H9 (cell line): ENCODE measurements at regions not wholly inside any gene's neighbourhood (a gene's known extent, or its start where the extent isn't known, plus 50 kb on each side); places are given as distances from the start of the nearest gene placed in this dataset.

Experiments
- DNase-seq: peaks from one replicate; pipeline ENCODE4 v3.0.0-alpha.2; 2017
- H2AFZ ChIP-seq: one replicate; pipeline ENCODE4 v1.6.1; 2013; ENCODE audit warnings: mild to moderate bottlenecking, low read length, control low read depth, moderate library complexity
- H2AK5ac ChIP-seq: 2 replicates; pipeline ENCODE4 v1.6.1; 2013; ENCODE audit warnings: low read length, control low read depth, mixed read lengths; ENCODE audit not compliant: insufficient read length
- H2BK120ac ChIP-seq: one replicate; pipeline ENCODE4 v1.6.1; 2013; ENCODE audit warnings: low read depth, mild to moderate bottlenecking, low read length, control low read depth, inconsistent platforms; ENCODE audit not compliant: poor library complexity, severe bottlenecking
- H2BK12ac ChIP-seq: 2 replicates; pipeline ENCODE4 v1.6.1; 2013; ENCODE audit warnings: low read length, control low read depth, mixed read lengths, low read depth; ENCODE audit not compliant: insufficient read length
- H2BK15ac ChIP-seq: 2 replicates; pipeline ENCODE4 v1.6.1; 2013; ENCODE audit warnings: low read depth, low read length, control low read depth
- H2BK20ac ChIP-seq: one replicate; pipeline ENCODE4 v1.6.1; 2013; ENCODE audit warnings: low read depth, mild to moderate bottlenecking, low read length, control low read depth, inconsistent platforms; ENCODE audit not compliant: poor library complexity, severe bottlenecking
- H2BK5ac ChIP-seq: 2 replicates; pipeline ENCODE4 v1.6.1; 2013; ENCODE audit warnings: low read length, control low read depth, mixed read lengths; ENCODE audit not compliant: insufficient read length
- H3K14ac ChIP-seq: 2 replicates; pipeline ENCODE4 v1.6.1; 2013; ENCODE audit warnings: low read length, control low read depth; ENCODE audit not compliant: insufficient read depth
- H3K18ac ChIP-seq: 2 replicates; pipeline ENCODE4 v1.6.1; 2013; ENCODE audit warnings: low read depth, mild to moderate bottlenecking, mixed read lengths, low read length, control low read depth; ENCODE audit not compliant: insufficient read length
- H3K23ac ChIP-seq: 2 replicates; pipeline ENCODE4 v1.6.1; 2013; ENCODE audit warnings: low read length, control low read depth, mixed read lengths, low read depth; ENCODE audit not compliant: insufficient read length
- H3K23me2 ChIP-seq: 2 replicates; pipeline ENCODE4 v1.6.1; 2013; ENCODE audit warnings: low read depth, mild to moderate bottlenecking, mixed read lengths, low read length, control low read depth; ENCODE audit not compliant: insufficient read length, poor library complexity, severe bottlenecking
- H3K27ac ChIP-seq: 2 replicates; pipeline ENCODE4 v1.5.1; 2013; ENCODE audit warnings: low read length, control low read depth, mixed read lengths, low read depth; ENCODE audit not compliant: insufficient read length
- H3K27me3 ChIP-seq: 2 replicates; pipeline ENCODE4 v1.6.1; 2013; ENCODE audit warnings: low read length, control low read depth, inconsistent platforms; ENCODE audit not compliant: insufficient read depth
- H3K4ac ChIP-seq: 2 replicates; pipeline ENCODE4 v1.6.1; 2013; ENCODE audit warnings: low read depth, mild to moderate bottlenecking, control low read depth, inconsistent platforms, low read length, moderate library complexity
- H3K4me1 ChIP-seq: 2 replicates; pipeline ENCODE4 v1.6.1; 2013; ENCODE audit warnings: low read length, control low read depth, inconsistent platforms; ENCODE audit not compliant: insufficient read depth
- H3K4me2 ChIP-seq: 2 replicates; pipeline ENCODE4 v1.6.1; 2013; ENCODE audit warnings: low read length, control low read depth, mixed read lengths; ENCODE audit not compliant: insufficient read length, insufficient read depth
- H3K56ac ChIP-seq: 2 replicates; pipeline ENCODE4 v1.6.1; 2013; ENCODE audit warnings: low read depth, mild to moderate bottlenecking, mixed read lengths, low read length, control low read depth; ENCODE audit not compliant: insufficient read length
- H3K79me1 ChIP-seq: 2 replicates; pipeline ENCODE4 v1.6.1; 2013; ENCODE audit warnings: low read depth, mild to moderate bottlenecking, moderate library complexity, low read length, control low read depth, inconsistent platforms; ENCODE audit not compliant: insufficient read depth, poor library complexity, severe bottlenecking
- H3K79me2 ChIP-seq: 2 replicates; pipeline ENCODE4 v1.6.1; 2013; ENCODE audit warnings: low read length, control low read depth, inconsistent platforms; ENCODE audit not compliant: insufficient read depth
- H3K9ac ChIP-seq: 2 replicates; pipeline ENCODE4 v1.6.1; 2013; ENCODE audit warnings: low read length, control low read depth, mixed read lengths; ENCODE audit not compliant: insufficient read length; ENCODE audit errors: extremely low read depth
- H3K9me3 ChIP-seq: one replicate; pipeline ENCODE4 v1.6.1; 2013; ENCODE audit warnings: low read depth, low read length, inconsistent platforms; ENCODE audit not compliant: control insufficient read depth
- H3T11ph ChIP-seq: one replicate; pipeline ENCODE4 v1.6.1; 2013; ENCODE audit warnings: mild to moderate bottlenecking, low read length, control low read depth, inconsistent platforms
- H4K20me1 ChIP-seq: one replicate; pipeline ENCODE4 v1.6.1; 2013; ENCODE audit not compliant: control insufficient read depth, insufficient read length, insufficient read depth
- H4K5ac ChIP-seq: 2 replicates; pipeline ENCODE4 v1.6.1; 2013; ENCODE audit warnings: low read depth, mild to moderate bottlenecking, mixed read lengths, low read length, control low read depth; ENCODE audit not compliant: insufficient read length
- H4K8ac ChIP-seq: replicated peaks from 2 replicates; pipeline ENCODE4 v1.6.1; 2013; ENCODE audit warnings: low read length, control low read depth, mixed read lengths, low read depth; ENCODE audit not compliant: insufficient read length
- H4K91ac ChIP-seq: 2 replicates; pipeline ENCODE4 v1.6.1; 2013; ENCODE audit warnings: low read depth, mild to moderate bottlenecking, moderate library complexity, mixed read lengths, low read length, control low read depth; ENCODE audit not compliant: insufficient read length
- H3K27ac Mint-ChIP-seq, 3 experiments: 2 replicates in 2 of 3; 3 replicates in 1 of 3; pipeline ENCODE4 v1.8.0; 2020 to 2021; ENCODE audit warnings: mixed read lengths in 3 of 3, mild to moderate bottlenecking in 1 of 3, moderate library complexity in 1 of 3
- H3K27me3 Mint-ChIP-seq: 2 replicates; pipeline ENCODE4 v1.8.0; 2021; ENCODE audit warnings: low read depth, mild to moderate bottlenecking, moderate library complexity, mixed read lengths
- H3K36me3 Mint-ChIP-seq, 3 experiments: 2 replicates in 2 of 3; 3 replicates in 1 of 3; pipeline ENCODE4 v1.8.0; 2020 to 2021; ENCODE audit warnings: low read depth in 3 of 3, mixed read lengths in 3 of 3; ENCODE audit not compliant: insufficient read depth in 1 of 3
- H3K4me1 Mint-ChIP-seq, 2 experiments: 2 replicates each; pipeline ENCODE4 v1.8.0; 2020; ENCODE audit warnings: mixed read lengths in 2 of 2
- H3K4me3 Mint-ChIP-seq, 2 experiments: 2 replicates in 1 of 2; 3 replicates in 1 of 2; pipeline ENCODE4 v1.8.0; 2020 to 2021; ENCODE audit warnings: mild to moderate bottlenecking in 2 of 2, mixed read lengths in 2 of 2, moderate library complexity in 1 of 2
- H3K9me3 Mint-ChIP-seq, 2 experiments: 2 replicates in 1 of 2; 3 replicates in 1 of 2; pipeline ENCODE4 v1.8.0; 2020; ENCODE audit warnings: mild to moderate bottlenecking in 2 of 2, mixed read lengths in 2 of 2, moderate library complexity in 1 of 2
- CTCF ChIP-seq: fragments of 200-600 bp; sonication (generic); conservative IDR thresholded peaks from 3 replicates; pipeline ENCODE4 v1.8.0; 2021; ENCODE audit warnings: antibody characterized with exemption, mild to moderate bottlenecking
- WGBS: extraction: QIAGEN DNeasy Blood & Tissue Kit; methylation state at CpG from one replicate; pipeline ENCODE4 v1.1.7; 2013; ENCODE audit warnings: missing lambda C conversion rate, low lambda C conversion rate, mixed read lengths; ENCODE audit not compliant: insufficient read length; ENCODE audit errors: extremely low coverage; 5-methylcytosine and 5-hydroxymethylcytosine counted together

DNA sequence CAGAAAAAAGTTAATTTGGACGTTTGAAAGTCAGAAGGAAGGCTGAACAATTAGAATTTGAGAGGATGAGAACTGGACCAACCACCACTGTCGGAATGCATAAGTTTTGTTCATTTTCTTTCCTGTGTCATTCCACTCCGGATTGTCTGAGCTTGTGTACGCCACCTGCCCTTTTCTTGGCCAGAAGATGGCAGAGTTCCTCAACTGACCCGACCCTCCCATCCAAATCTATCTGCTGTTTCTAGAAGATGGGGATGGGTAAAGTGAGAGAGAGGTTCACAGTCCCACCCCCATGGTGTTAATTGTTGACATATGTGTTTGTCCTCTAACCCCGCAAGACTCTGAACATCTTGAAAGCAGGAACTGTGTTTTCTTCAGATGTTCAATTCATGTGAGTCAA, 388.0 kb downstream of the VRK1 start:
- H2BK15ac ChIP-seq = no peak overlapping the region
- no peak overlapping the region for H2AK5ac ChIP-seq
- Mint-ChIP-seq H3K27me3 (peaks cover 2% of the 10 kb centered on the region; the same call in 1 of the 2 replicates), H3K36me3 (peaks cover 2 to 5% (median 4%) of the 10 kb centered on the region in 3 experiments; a peak in 5 of 7 replicates), H3K4me1 (no peaks in the 10 kb centered on the region), H3K27ac (no peak overlapping the region), H3K4me3 (no peak overlapping the region), H3K9me3 (peaks cover 4 to 9% of the 10 kb centered on the region in 2 experiments; a peak in 3 of 5 replicates)
- DNase-seq = no peak
- no peak overlapping the region for H3K23ac ChIP-seq
- no peak overlapping the region for H3K56ac ChIP-seq
- H3K4me2 ChIP-seq = no peak overlapping the region
- no peak overlapping the region for H3K4ac ChIP-seq
- H3K4me1 ChIP-seq = no peaks in the 10 kb centered on the region
- H3K18ac ChIP-seq = no peak overlapping the region
- no peaks in the 10 kb centered on the region for H3K23me2 ChIP-seq
- no peak overlapping the region for H3T11ph ChIP-seq
- no peak overlapping the region for H2BK5ac ChIP-seq
- H3K79me1 ChIP-seq = no peaks in the 10 kb centered on the region
- peak; percentile 69 for TF ChIP-seq CTCF
- H3K79me2 ChIP-seq = no peaks in the 10 kb centered on the region
- no peak overlapping the region for H2BK20ac ChIP-seq
- WGBS = no CpG with 5 or more reads among the region's 6 CpGs
- no peak overlapping the region for H2BK120ac ChIP-seq
- H3K27ac ChIP-seq = no peak overlapping the region
- H2BK12ac ChIP-seq = no peak overlapping the region
- H4K5ac ChIP-seq = no peak overlapping the region
- H4K8ac ChIP-seq = no peak overlapping the region
- H4K91ac ChIP-seq = no peak overlapping the region
- H3K27me3 ChIP-seq = no peaks in the 10 kb centered on the region
- H3K14ac ChIP-seq = no peak overlapping the region
- H3K9ac ChIP-seq = no peak overlapping the region
- no peaks in the 10 kb centered on the region for H3K9me3 ChIP-seq
- no peaks in the 10 kb centered on the region for H4K20me1 ChIP-seq
- H2AFZ ChIP-seq = no peak overlapping the region
